Lung (tissue), 11 donors: ENCODE measurements at regions not wholly inside any gene's neighbourhood (a gene's known extent, or its start where the extent isn't known, plus 50 kb on each side); places are given as distances from the start of the nearest gene placed in this dataset.
"Not testable (repeated sequence)": the region's sequence is repeated elsewhere in the genome, so short reads cannot be mapped to it uniquely, and the experiment has no call there.

Experiments
- ATAC-seq: fragments of 200-7000 bp; cut with Tn5 transposase; one replicate; pipeline ENCODE4 v1.9.1; 2020; ENCODE audit warnings: moderate number of reproducible peaks; ENCODE audit not compliant: insufficient read depth, low FRiP score
- DNase-seq, 3 donors: peaks; one replicate each; pipeline ENCODE4 v3.0.0-alpha.2; 2013 to 2017
- H3K27ac ChIP-seq, 2 donors: one replicate each; pipeline ENCODE4 v1.5.1; 2013; ENCODE audit warnings: mild to moderate bottlenecking in 2 of 2, moderate library complexity in 2 of 2, control low read depth in 1 of 2, inconsistent platforms in 1 of 2, low read depth in 1 of 2, low read length in 1 of 2
- H3K27me3 ChIP-seq, 3 donors: one replicate each; pipeline ENCODE4 v1.5.1; 2013; ENCODE audit warnings: low read length in 2 of 3; ENCODE audit not compliant: control insufficient read depth in 3 of 3, insufficient read depth in 3 of 3
- H3K36me3 ChIP-seq, 4 donors: one replicate each; pipeline ENCODE4 v1.5.1; 2013; ENCODE audit warnings: low read length in 4 of 4, mild to moderate bottlenecking in 1 of 4, moderate library complexity in 1 of 4; ENCODE audit not compliant: control insufficient read depth in 4 of 4, insufficient read depth in 4 of 4
- H3K4me1 ChIP-seq, 5 donors: one replicate each; pipeline ENCODE4 v1.5.1; 2013; ENCODE audit warnings: low read length in 5 of 5, mild to moderate bottlenecking in 2 of 5, moderate library complexity in 1 of 5; ENCODE audit not compliant: control insufficient read depth in 5 of 5, insufficient read depth in 5 of 5
- H3K4me3 ChIP-seq: one replicate; pipeline ENCODE4 v1.5.1; 2013; ENCODE audit warnings: mild to moderate bottlenecking, control low read depth, moderate library complexity
- H3K9ac ChIP-seq, 2 donors: one replicate each; pipeline ENCODE4 v1.5.1; 2013; ENCODE audit warnings: low read length in 2 of 2, control low read depth in 1 of 2; ENCODE audit not compliant: insufficient read depth in 1 of 2
- H3K9me3 ChIP-seq, 4 donors: one replicate each; pipeline ENCODE4 v1.5.1; 2013; ENCODE audit warnings: low read length in 3 of 4, mild to moderate bottlenecking in 1 of 4, moderate library complexity in 1 of 4; ENCODE audit not compliant: control insufficient read depth in 4 of 4, insufficient read depth in 3 of 4
- WGBS, 2 donors: extraction: QIAGEN DNeasy Blood & Tissue Kit; methylation state at CpG; one replicate each; pipeline ENCODE4 v1.1.7; 2013; 5-methylcytosine and 5-hydroxymethylcytosine counted together
- TF ChIP-seq, protein P1 (sequence below): IDR thresholded peaks from 2 replicates; pipeline ENCODE4 v1.5.1; 2012; ENCODE audit warnings: mild to moderate bottlenecking; ENCODE audit errors: control extremely low read depth, extremely low read depth
- donor health status: control.
- donor health status: control.
- donor health status: Bipolar disorder and iron deficiency.
- donor health status: healthy.
- donor health status: DM: yes; HTN: yes; CAD: no.

DNA sequence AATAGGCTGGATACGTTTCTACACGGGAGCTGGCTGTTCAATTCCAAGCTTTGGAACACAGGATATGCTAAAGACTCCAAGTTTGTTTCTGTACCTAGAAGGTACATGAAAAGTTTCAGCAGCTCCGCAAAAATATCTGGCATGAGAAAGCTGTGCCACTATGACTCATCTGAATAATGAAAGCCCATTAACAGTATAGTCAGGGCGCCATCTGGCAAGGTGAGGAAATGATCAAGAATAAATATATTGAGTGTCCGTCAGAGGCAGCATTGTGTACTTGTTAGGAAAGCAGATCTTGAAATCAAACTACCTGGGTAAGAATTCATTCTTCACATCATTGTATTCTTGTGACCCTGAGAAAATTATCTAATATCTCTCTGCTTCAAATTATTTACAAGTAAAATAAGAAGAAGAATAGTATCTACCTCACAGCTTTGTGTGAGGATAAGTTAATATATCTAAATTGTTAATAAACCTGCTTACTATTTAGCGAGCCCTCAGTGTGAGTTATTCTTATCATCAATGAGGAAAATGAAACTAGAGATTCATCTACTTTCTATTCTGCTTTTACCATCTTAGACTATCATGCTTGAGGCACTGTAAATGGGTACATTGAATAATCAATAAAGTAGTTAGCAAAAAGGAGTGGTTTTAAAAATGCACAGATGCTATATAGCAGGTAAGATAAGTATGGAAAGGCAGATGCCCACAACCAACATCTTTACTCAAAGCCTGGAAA, 53.5 kb downstream of the FSCB start:
- Histone ChIP-seq H3K36me3 (no peaks in the 10 kb centered on the region), H3K4me3 (no peak overlapping the region), H3K9ac (no peak overlapping the region), H3K27me3 (no peaks in the 10 kb centered on the region), H3K27ac (no peak overlapping the region), H3K4me1 (no peaks in the 10 kb centered on the region), H3K9me3 (peaks cover 0 to 10% (median 0%) of the 10 kb centered on the region in 4 donors)
- 86 to 89% methylated on average over 6 of the region's 6 CpGs for WGBS, 2 donors
- no peak for DNase-seq
- TF ChIP-seq, protein P1, sequence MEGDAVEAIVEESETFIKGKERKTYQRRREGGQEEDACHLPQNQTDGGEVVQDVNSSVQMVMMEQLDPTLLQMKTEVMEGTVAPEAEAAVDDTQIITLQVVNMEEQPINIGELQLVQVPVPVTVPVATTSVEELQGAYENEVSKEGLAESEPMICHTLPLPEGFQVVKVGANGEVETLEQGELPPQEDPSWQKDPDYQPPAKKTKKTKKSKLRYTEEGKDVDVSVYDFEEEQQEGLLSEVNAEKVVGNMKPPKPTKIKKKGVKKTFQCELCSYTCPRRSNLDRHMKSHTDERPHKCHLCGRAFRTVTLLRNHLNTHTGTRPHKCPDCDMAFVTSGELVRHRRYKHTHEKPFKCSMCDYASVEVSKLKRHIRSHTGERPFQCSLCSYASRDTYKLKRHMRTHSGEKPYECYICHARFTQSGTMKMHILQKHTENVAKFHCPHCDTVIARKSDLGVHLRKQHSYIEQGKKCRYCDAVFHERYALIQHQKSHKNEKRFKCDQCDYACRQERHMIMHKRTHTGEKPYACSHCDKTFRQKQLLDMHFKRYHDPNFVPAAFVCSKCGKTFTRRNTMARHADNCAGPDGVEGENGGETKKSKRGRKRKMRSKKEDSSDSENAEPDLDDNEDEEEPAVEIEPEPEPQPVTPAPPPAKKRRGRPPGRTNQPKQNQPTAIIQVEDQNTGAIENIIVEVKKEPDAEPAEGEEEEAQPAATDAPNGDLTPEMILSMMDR, result no peak
- ATAC-seq, result no peak

DNA sequence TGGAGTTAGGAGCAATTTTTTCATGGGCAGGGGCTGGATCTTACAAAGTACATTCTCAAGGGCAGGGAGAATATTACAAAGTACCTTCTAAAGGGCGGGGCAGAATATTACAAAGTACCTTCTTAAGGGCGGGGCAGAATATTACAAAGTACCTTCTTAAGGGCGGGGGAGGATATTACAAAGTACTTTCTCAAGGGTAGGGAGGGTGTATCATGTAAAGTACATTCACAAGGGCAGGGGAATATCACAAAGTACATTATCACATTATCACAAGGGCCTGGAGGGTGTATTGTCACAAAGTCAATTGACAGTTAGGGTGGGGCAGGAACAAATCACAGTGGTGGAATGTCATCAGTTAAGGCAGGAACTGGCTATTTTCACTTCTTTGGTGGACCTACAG, 56.9 kb downstream of the FSCB start:
- not testable (repeated sequence) for H3K4me1 ChIP-seq, DNase-seq, H3K36me3 ChIP-seq, ATAC-seq, H3K4me3 ChIP-seq, H3K9me3 ChIP-seq, H3K27ac ChIP-seq, H3K27me3 ChIP-seq, H3K9ac ChIP-seq
- WGBS, 2 donors, result 94 to 100% methylated on average over 3 of the region's 3 CpGs

DNA sequence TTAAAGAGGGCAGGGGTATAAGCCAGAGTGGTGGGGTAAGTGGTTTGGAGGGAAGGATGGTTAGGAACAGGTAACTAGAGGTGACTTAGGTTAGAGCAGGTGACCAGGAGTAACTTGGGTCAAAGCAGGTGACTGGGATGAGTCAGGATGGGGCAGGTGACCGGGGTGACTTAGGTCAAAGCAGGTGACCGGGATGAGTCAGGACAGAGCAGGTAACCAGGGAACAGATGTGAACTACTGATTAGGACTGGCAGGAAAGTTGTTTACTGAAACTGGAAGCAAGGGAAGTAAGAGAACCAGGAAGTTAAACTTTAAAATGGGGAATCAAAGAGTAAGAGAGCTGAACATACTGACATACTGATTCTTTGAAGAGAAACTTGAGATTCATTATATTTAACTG, 57.4 kb downstream of the FSCB start:
- Histone ChIP-seq H3K9me3 (peaks cover 0 to 5% (median 0%) of the 10 kb centered on the region in 4 donors), H3K27me3 (no peaks in the 10 kb centered on the region), H3K36me3 (no peaks in the 10 kb centered on the region), H3K27ac (no peak overlapping the region), H3K4me1 (no peaks in the 10 kb centered on the region), H3K4me3 (no peak overlapping the region), H3K9ac (no peak overlapping the region)
- ATAC-seq, result no peak
- TF ChIP-seq, protein P1, result no peak
- no peak for DNase-seq
- 84 to 88% methylated on average over 2 of the region's 2 CpGs for WGBS, 2 donors

DNA sequence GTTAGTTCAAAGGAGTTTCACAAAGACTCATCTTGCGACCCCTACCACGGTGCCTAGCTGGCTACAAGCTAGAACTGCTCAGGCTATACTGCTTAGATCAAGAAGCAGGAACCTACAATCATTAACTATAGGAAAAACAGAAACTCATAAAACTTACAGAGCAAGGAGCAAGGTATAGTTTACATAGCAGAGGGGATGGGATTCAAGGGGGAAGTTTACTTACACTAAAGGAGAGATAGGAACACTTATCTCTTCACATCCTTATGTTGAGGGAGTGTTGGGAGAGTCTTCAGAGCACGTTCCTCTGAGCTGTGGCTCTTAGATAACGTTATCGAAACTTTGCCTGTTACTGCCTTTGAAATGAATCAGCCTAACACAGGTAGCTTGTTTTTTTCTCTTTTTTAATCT, 58.1 kb downstream of the FSCB start:
- Histone ChIP-seq H3K27ac (no peak overlapping the region), H3K4me3 (no peak overlapping the region), H3K27me3 (no peaks in the 10 kb centered on the region), H3K9ac (no peak overlapping the region), H3K4me1 (no peaks in the 10 kb centered on the region), H3K36me3 (no peaks in the 10 kb centered on the region), H3K9me3 (peaks cover 0 to 5% (median 0%) of the 10 kb centered on the region in 4 donors)
- TF ChIP-seq, protein P1, result no peak
- ATAC-seq, result no peak
- WGBS, 2 donors, result 61 to 78% methylated on average over 5 of the region's 5 CpGs
- DNase-seq, result peak in 1 of 3 donors; percentile 3
